ENCODE measurements at regions not wholly inside any gene's neighbourhood (a gene's known extent, or its start where the extent isn't known, plus 50 kb on each side); places are given as distances from the start of the nearest gene placed in this dataset.

GRCh38 chr6:138677538-138677937 is 96.0 kb upstream of the CCDC28A start:
- Histone ChIP-seq H3K36me3 (ENCODE audit: insufficient read depth, low read length) (no peaks in the 10 kb centered on the region), H3K4me1 (ENCODE audit: insufficient read depth, low read length) (peaks cover 10% of the 10 kb centered on the region), H3K9me3 (ENCODE audit: control insufficient read depth, insufficient read depth, low read length) (no peaks in the 10 kb centered on the region), H3K9ac (ENCODE audit: low read depth, low read length) (no peak overlapping the region)

- peaks cover 17% of the 10 kb centered on the region for H3K4me1 ChIP-seq (ENCODE audit: insufficient read depth, low read length)
- H3K36me3 ChIP-seq (ENCODE audit: insufficient read depth, low read length): no peaks in the 10 kb centered on the region
- H3K9me3 ChIP-seq (ENCODE audit: control insufficient read depth, insufficient read depth, low read length): no peaks in the 10 kb centered on the region
- H3K9ac ChIP-seq (ENCODE audit: low read depth, low read length): no peak overlapping the region
Observed at GRCh38 chr6:138678168-138678567, 95.4 kb upstream of the CCDC28A start.

- Histone ChIP-seq H3K9me3 (ENCODE audit: control insufficient read depth, insufficient read depth, low read length) (no peaks in the 10 kb centered on the region), H3K36me3 (ENCODE audit: insufficient read depth, low read length) (no peaks in the 10 kb centered on the region), H3K4me1 (ENCODE audit: insufficient read depth, low read length) (peaks cover 20% of the 10 kb centered on the region), H3K9ac (ENCODE audit: low read depth, low read length) (no peak overlapping the region)
Observed at GRCh38 chr6:138680085-138680484, 93.5 kb upstream of the CCDC28A start.

GRCh38 chr6:138681627-138682026 is 91.9 kb upstream of the CCDC28A start:
- H3K9me3 ChIP-seq (ENCODE audit: control insufficient read depth, insufficient read depth, low read length): no peaks in the 10 kb centered on the region
- H3K36me3 ChIP-seq (ENCODE audit: insufficient read depth, low read length): no peaks in the 10 kb centered on the region
- peaks cover 20% of the 10 kb centered on the region for H3K4me1 ChIP-seq (ENCODE audit: insufficient read depth, low read length)
- H3K9ac ChIP-seq (ENCODE audit: low read depth, low read length): no peak overlapping the region

GRCh38 chr6:138682704-138683527 is 90.7 kb upstream of the CCDC28A start:
- Histone ChIP-seq H3K36me3 (ENCODE audit: insufficient read depth, low read length) (no peaks in the 10 kb centered on the region), H3K9ac (ENCODE audit: low read depth, low read length) (no peak overlapping the region), H3K4me1 (ENCODE audit: insufficient read depth, low read length) (peaks cover 14% of the 10 kb centered on the region), H3K9me3 (ENCODE audit: control insufficient read depth, insufficient read depth, low read length) (no peaks in the 10 kb centered on the region)

- no peak overlapping the region for H3K9ac ChIP-seq (ENCODE audit: low read depth, low read length)
Observed at GRCh38 chr6:138685257-138685656, 88.3 kb upstream of the CCDC28A start.

GRCh38 chr6:138685781-138686180 is 87.8 kb upstream of the CCDC28A start:
- Histone ChIP-seq H3K36me3 (ENCODE audit: insufficient read depth, low read length) (no peaks in the 10 kb centered on the region), H3K4me1 (ENCODE audit: insufficient read depth, low read length) (peaks cover 13% of the 10 kb centered on the region; the same call in 1 of the 2 replicates), H3K9ac (ENCODE audit: low read depth, low read length) (no peak overlapping the region), H3K9me3 (ENCODE audit: control insufficient read depth, insufficient read depth, low read length) (no peaks in the 10 kb centered on the region)

More at GRCh38 chr6:138685257-138685656, 88.3 kb upstream of the CCDC28A start:
- Histone ChIP-seq H3K4me1 (ENCODE audit: insufficient read depth, low read length) (peaks cover 13% of the 10 kb centered on the region; the same call in 1 of the 2 replicates), H3K9me3 (ENCODE audit: control insufficient read depth, insufficient read depth, low read length) (no peaks in the 10 kb centered on the region), H3K36me3 (ENCODE audit: insufficient read depth, low read length) (no peaks in the 10 kb centered on the region)

- Histone ChIP-seq H3K4me1 (ENCODE audit: insufficient read depth, low read length) (no peaks in the 10 kb centered on the region), H3K9ac (ENCODE audit: low read depth, low read length) (no peak overlapping the region), H3K9me3 (ENCODE audit: control insufficient read depth, insufficient read depth, low read length) (no peaks in the 10 kb centered on the region), H3K36me3 (ENCODE audit: insufficient read depth, low read length) (no peaks in the 10 kb centered on the region)
Observed at GRCh38 chr6:138688580-138688979, 85.0 kb upstream of the CCDC28A start.

- Histone ChIP-seq H3K36me3 (ENCODE audit: insufficient read depth, low read length) (no peaks in the 10 kb centered on the region), H3K9me3 (ENCODE audit: control insufficient read depth, insufficient read depth, low read length) (no peaks in the 10 kb centered on the region), H3K9ac (ENCODE audit: low read depth, low read length) (no peak overlapping the region), H3K4me1 (ENCODE audit: insufficient read depth, low read length) (no peaks in the 10 kb centered on the region)
Observed at GRCh38 chr6:138689849-138690248, 83.7 kb upstream of the CCDC28A start.

- Histone ChIP-seq H3K9ac (ENCODE audit: low read depth, low read length) (peak overlapping the region; percentile 75), H3K4me1 (ENCODE audit: insufficient read depth, low read length) (no peaks in the 10 kb centered on the region)
Observed at GRCh38 chr6:138690975-138691594, 82.5 kb upstream of the CCDC28A start.

GRCh38 chr6:138691595-138692057 is 81.9 kb upstream of the CCDC28A start:
- H3K9me3 ChIP-seq (ENCODE audit: control insufficient read depth, insufficient read depth, low read length): no peaks in the 10 kb centered on the region
- H3K36me3 ChIP-seq (ENCODE audit: insufficient read depth, low read length): no peaks in the 10 kb centered on the region
- H3K4me1 ChIP-seq (ENCODE audit: insufficient read depth, low read length): no peaks in the 10 kb centered on the region
- peak overlapping the region; percentile 75 for H3K9ac ChIP-seq (ENCODE audit: low read depth, low read length)

More at GRCh38 chr6:138690975-138691594, 82.5 kb upstream of the CCDC28A start:
- H3K9me3 ChIP-seq (ENCODE audit: control insufficient read depth, insufficient read depth, low read length): no peaks in the 10 kb centered on the region
- H3K36me3 ChIP-seq (ENCODE audit: insufficient read depth, low read length): no peaks in the 10 kb centered on the region

- H3K9ac ChIP-seq (ENCODE audit: low read depth, low read length): peak overlapping the region; percentile 75
- no peaks in the 10 kb centered on the region for H3K4me1 ChIP-seq (ENCODE audit: insufficient read depth, low read length)
- H3K36me3 ChIP-seq (ENCODE audit: insufficient read depth, low read length): no peaks in the 10 kb centered on the region
- H3K9me3 ChIP-seq (ENCODE audit: control insufficient read depth, insufficient read depth, low read length): no peaks in the 10 kb centered on the region
Observed at GRCh38 chr6:138692058-138692977, 81.3 kb upstream of the CCDC28A start.

GRCh38 chr6:138692978-138693909 is 80.3 kb upstream of the CCDC28A start:
- peaks cover 4% of the 10 kb centered on the region; the same call in 1 of the 2 replicates for H3K4me1 ChIP-seq (ENCODE audit: insufficient read depth, low read length)
- peak overlapping the region; percentile 75 for H3K9ac ChIP-seq (ENCODE audit: low read depth, low read length)
- no peaks in the 10 kb centered on the region for H3K9me3 ChIP-seq (ENCODE audit: control insufficient read depth, insufficient read depth, low read length)
- H3K36me3 ChIP-seq (ENCODE audit: insufficient read depth, low read length): no peaks in the 10 kb centered on the region

Measured in ES-I3 (cell line).